Activated naive CD8-positive, alpha-beta T cell treated with anti-CD3 and anti-CD28 coated beads, Interleukin-2, amount 50 U/mL, for 24 hours (primary cell): ENCODE measurements at regions not wholly inside any gene's neighbourhood (a gene's known extent, or its start where the extent isn't known, plus 50 kb on each side); places are given as distances from the start of the nearest gene placed in this dataset.
"Not testable (repeated sequence)": the region's sequence is repeated elsewhere in the genome, so short reads cannot be mapped to it uniquely, and the experiment has no call there.

Source experiments
- ATAC-seq: fragments of 150-1000 bp; cut with Tn5 transposase; one replicate; pipeline ENCODE4 v1.10.0; 2021
- DNase-seq: peaks from one replicate; pipeline ENCODE4 v3.0.0; 2021
- H3K27ac Mint-ChIP-seq: one replicate; pipeline ENCODE4 v1.8.0; 2021; ENCODE audit warnings: mild to moderate bottlenecking, mixed read lengths
- H3K27me3 Mint-ChIP-seq: one replicate; pipeline ENCODE4 v1.8.0; 2021; ENCODE audit warnings: mixed read lengths
- H3K36me3 Mint-ChIP-seq: one replicate; pipeline ENCODE4 v1.8.0; 2021; ENCODE audit warnings: low read depth, mixed read lengths
- H3K4me1 Mint-ChIP-seq: one replicate; pipeline ENCODE4 v1.8.0; 2021; ENCODE audit warnings: mixed read lengths
- H3K4me3 Mint-ChIP-seq: one replicate; pipeline ENCODE4 v1.8.0; 2021; ENCODE audit warnings: mild to moderate bottlenecking, moderate library complexity, mixed read lengths
- H3K9me3 Mint-ChIP-seq: one replicate; pipeline ENCODE4 v1.8.0; 2021; ENCODE audit warnings: mixed read lengths

GRCh38 chr2:91422102-91422501, 2730.6 kb downstream of the RPIA start:
- not testable (repeated sequence) for H3K4me3 Mint-ChIP-seq, ATAC-seq, DNase-seq, H3K27ac Mint-ChIP-seq, H3K27me3 Mint-ChIP-seq, H3K4me1 Mint-ChIP-seq
- Mint-ChIP-seq H3K9me3 (peaks cover 29% of the 10 kb centered on the region), H3K36me3 (peaks cover 25% of the 10 kb centered on the region)

- Mint-ChIP-seq H3K9me3 (peaks cover 14% of the 10 kb centered on the region), H3K36me3 (peaks cover 10% of the 10 kb centered on the region)
- not testable (repeated sequence) for H3K4me3 Mint-ChIP-seq, H3K4me1 Mint-ChIP-seq, DNase-seq, H3K27ac Mint-ChIP-seq, ATAC-seq, H3K27me3 Mint-ChIP-seq
Observed at GRCh38 chr2:91427148-91427547, 2735.7 kb downstream of the RPIA start.

- H3K36me3 Mint-ChIP-seq, H3K9me3 Mint-ChIP-seq, H3K4me1 Mint-ChIP-seq, H3K4me3 Mint-ChIP-seq, H3K27ac Mint-ChIP-seq, DNase-seq, ATAC-seq: not testable (repeated sequence)
- H3K27me3 Mint-ChIP-seq = peaks cover 32% of the 10 kb centered on the region
Observed at GRCh38 chr2:91441932-91442245, 2750.4 kb downstream of the RPIA start.

- ATAC-seq = no peak
- peaks cover 6% of the 10 kb centered on the region for H3K36me3 Mint-ChIP-seq
- no peak overlapping the region for H3K27ac Mint-ChIP-seq
- DNase-seq = peak; percentile 8
- peaks cover 2% of the 10 kb centered on the region for H3K4me1 Mint-ChIP-seq
- peaks cover 6% of the 10 kb centered on the region for H3K9me3 Mint-ChIP-seq
- no peak overlapping the region for H3K4me3 Mint-ChIP-seq
- peaks cover 29% of the 10 kb centered on the region for H3K27me3 Mint-ChIP-seq
Observed at GRCh38 chr2:91442246-91442905, 2750.9 kb downstream of the RPIA start.

GRCh38 chr2:91442906-91443729, 2751.6 kb downstream of the RPIA start:
- DNase-seq, H3K27ac Mint-ChIP-seq, ATAC-seq, H3K36me3 Mint-ChIP-seq, H3K4me1 Mint-ChIP-seq, H3K4me3 Mint-ChIP-seq, H3K9me3 Mint-ChIP-seq: not testable (repeated sequence)
- peaks cover 29% of the 10 kb centered on the region for H3K27me3 Mint-ChIP-seq

- H3K9me3 Mint-ChIP-seq, ATAC-seq, H3K27ac Mint-ChIP-seq, H3K36me3 Mint-ChIP-seq, H3K4me3 Mint-ChIP-seq, DNase-seq, H3K4me1 Mint-ChIP-seq: not testable (repeated sequence)
- H3K27me3 Mint-ChIP-seq = peaks cover 29% of the 10 kb centered on the region
Observed at GRCh38 chr2:91443730-91444115, 2752.2 kb downstream of the RPIA start.

GRCh38 chr2:91445705-91446104, 2754.2 kb downstream of the RPIA start:
- H3K27me3 Mint-ChIP-seq = peaks cover 24% of the 10 kb centered on the region
- not testable (repeated sequence) for DNase-seq, H3K4me3 Mint-ChIP-seq, H3K27ac Mint-ChIP-seq, H3K4me1 Mint-ChIP-seq, H3K36me3 Mint-ChIP-seq, ATAC-seq, H3K9me3 Mint-ChIP-seq

GRCh38 chr2:91446489-91446888, 2755.0 kb downstream of the RPIA start:
- not testable (repeated sequence) for H3K9me3 Mint-ChIP-seq, H3K36me3 Mint-ChIP-seq, ATAC-seq, H3K4me1 Mint-ChIP-seq, H3K27ac Mint-ChIP-seq, H3K4me3 Mint-ChIP-seq, DNase-seq
- peaks cover 28% of the 10 kb centered on the region for H3K27me3 Mint-ChIP-seq

- DNase-seq, H3K9me3 Mint-ChIP-seq, H3K36me3 Mint-ChIP-seq, H3K4me3 Mint-ChIP-seq, H3K27ac Mint-ChIP-seq, H3K4me1 Mint-ChIP-seq, ATAC-seq: not testable (repeated sequence)
- H3K27me3 Mint-ChIP-seq = peaks cover 27% of the 10 kb centered on the region
Observed at GRCh38 chr2:91446915-91447314, 2755.4 kb downstream of the RPIA start.

- not testable (repeated sequence) for ATAC-seq, H3K27ac Mint-ChIP-seq, H3K9me3 Mint-ChIP-seq, H3K36me3 Mint-ChIP-seq, H3K4me3 Mint-ChIP-seq, H3K4me1 Mint-ChIP-seq, DNase-seq
- peaks cover 30% of the 10 kb centered on the region for H3K27me3 Mint-ChIP-seq
Observed at GRCh38 chr2:91447508-91447907, 2756.0 kb downstream of the RPIA start.

GRCh38 chr2:91462292-91462691, 2770.8 kb downstream of the RPIA start:
- H3K9me3 Mint-ChIP-seq, DNase-seq, H3K36me3 Mint-ChIP-seq, H3K4me1 Mint-ChIP-seq, H3K4me3 Mint-ChIP-seq, ATAC-seq, H3K27ac Mint-ChIP-seq: not testable (repeated sequence)
- peaks cover 17% of the 10 kb centered on the region for H3K27me3 Mint-ChIP-seq

- ATAC-seq, H3K36me3 Mint-ChIP-seq, H3K4me3 Mint-ChIP-seq, DNase-seq, H3K27ac Mint-ChIP-seq, H3K4me1 Mint-ChIP-seq, H3K9me3 Mint-ChIP-seq: not testable (repeated sequence)
- H3K27me3 Mint-ChIP-seq = peaks cover 17% of the 10 kb centered on the region
Observed at GRCh38 chr2:91463007-91463406, 2771.5 kb downstream of the RPIA start.

- not testable (repeated sequence) for H3K36me3 Mint-ChIP-seq, H3K27ac Mint-ChIP-seq, H3K4me1 Mint-ChIP-seq, H3K9me3 Mint-ChIP-seq, DNase-seq, ATAC-seq, H3K4me3 Mint-ChIP-seq
- H3K27me3 Mint-ChIP-seq = peaks cover 19% of the 10 kb centered on the region
Observed at GRCh38 chr2:91466780-91467363, 2775.4 kb downstream of the RPIA start.

- not testable (repeated sequence) for H3K9me3 Mint-ChIP-seq, DNase-seq, H3K36me3 Mint-ChIP-seq, H3K4me1 Mint-ChIP-seq, ATAC-seq
- Mint-ChIP-seq H3K27me3 (peaks cover 19% of the 10 kb centered on the region), H3K4me3 (peak overlapping the region; percentile 63), H3K27ac (peak overlapping the region; percentile 84)
Observed at GRCh38 chr2:91476244-91476935, 2784.9 kb downstream of the RPIA start.

GRCh38 chr2:91476936-91477246, 2785.4 kb downstream of the RPIA start:
- not testable (repeated sequence) for H3K4me1 Mint-ChIP-seq, H3K9me3 Mint-ChIP-seq, ATAC-seq, H3K36me3 Mint-ChIP-seq, DNase-seq
- Mint-ChIP-seq H3K27ac (peak overlapping the region; percentile 84), H3K27me3 (peaks cover 21% of the 10 kb centered on the region), H3K4me3 (peak overlapping the region; percentile 63)
